Renal pelvis (tissue), 1 donor: ENCODE measurements at regions not wholly inside any gene's neighbourhood (a gene's known extent, or its start where the extent isn't known, plus 50 kb on each side); places are given as distances from the start of the nearest gene placed in this dataset.

ENCODE experiments used
- DNase-seq: peaks from one replicate; pipeline ENCODE4 v3.0.0-alpha.2; 2013

DNA sequence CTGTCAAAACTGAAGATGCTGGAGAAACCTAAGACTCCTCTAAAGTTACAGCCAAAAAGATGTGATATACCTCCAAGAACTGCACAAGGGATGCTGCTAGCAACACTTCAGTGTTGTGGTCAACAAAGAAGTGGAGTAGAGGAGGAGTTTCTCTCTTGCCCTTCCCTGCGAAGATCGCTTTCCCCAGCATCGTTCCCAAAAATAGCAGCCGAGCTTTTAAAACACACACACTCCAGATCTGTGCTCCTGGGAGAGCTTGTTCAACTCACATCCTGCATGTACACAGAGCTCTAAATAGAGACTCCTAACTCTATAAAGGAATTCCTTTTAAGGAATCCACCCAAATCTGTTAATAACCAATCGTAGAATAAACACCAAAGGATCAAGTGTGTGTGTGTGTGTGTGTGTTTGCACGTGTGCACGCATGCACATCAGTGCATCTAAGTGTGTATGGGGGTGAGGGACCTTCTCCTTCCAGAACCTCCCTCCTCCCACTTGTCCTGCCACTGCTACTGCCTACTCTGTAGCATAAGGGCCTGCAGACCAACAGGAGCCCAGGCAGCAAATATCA lies 58.5 kb downstream of the PSMG1 start:
- DNase-seq, result no peak

DNA sequence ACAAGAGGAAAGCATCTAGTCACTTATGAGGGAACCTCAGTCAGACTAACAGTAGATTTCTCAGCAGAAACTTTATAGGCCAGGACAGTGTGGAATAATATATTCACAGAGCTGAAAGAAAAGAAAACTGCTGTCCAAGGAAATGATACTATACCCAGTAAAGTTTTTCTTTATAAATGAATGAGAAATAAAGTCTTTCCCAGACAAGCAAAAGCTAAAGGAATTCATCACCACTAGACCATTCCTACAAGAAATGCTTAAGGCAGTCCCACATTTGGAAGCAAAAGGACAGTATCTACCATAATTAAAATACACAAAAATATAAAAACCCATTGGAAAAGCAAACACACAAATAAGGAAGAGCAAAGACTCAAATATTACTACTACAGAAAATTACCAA lies 59.9 kb downstream of the PSMG1 start:
- DNase-seq, result no peak

DNA sequence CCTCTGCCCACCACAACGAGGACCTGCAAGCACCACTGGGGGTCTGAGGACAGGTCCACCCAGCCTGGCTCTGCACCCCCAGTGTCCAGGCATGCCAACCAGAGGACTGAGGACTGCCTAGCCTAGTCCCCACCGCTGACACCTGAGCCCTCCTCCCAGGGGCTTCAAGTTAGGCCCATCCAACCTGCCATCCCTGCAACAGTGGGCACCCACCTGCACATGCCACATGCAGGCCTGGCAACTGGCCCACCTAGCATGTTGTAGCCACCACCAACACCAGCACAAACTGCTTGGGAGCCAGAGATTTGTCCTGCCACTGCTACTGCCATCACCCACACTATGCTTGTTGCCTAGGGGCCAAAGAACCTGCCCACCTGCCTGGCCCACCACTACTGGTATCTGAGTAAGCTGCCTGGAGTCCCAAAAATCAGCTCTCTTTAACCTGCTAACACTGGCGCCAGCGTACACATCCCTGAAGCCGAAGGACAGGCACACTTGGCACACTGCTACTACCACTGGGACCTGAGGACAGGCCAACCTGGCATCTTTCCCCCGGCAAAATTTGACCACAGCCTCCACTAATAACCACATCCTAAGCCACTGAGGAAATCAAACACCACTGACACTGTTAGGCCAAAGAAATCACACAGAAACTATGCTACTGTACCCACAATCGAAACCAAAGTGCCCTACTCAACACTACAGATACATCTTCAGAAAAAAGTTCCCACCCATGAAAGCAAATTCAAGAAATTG lies 61.5 kb downstream of the PSMG1 start:
- no peak for DNase-seq

DNA sequence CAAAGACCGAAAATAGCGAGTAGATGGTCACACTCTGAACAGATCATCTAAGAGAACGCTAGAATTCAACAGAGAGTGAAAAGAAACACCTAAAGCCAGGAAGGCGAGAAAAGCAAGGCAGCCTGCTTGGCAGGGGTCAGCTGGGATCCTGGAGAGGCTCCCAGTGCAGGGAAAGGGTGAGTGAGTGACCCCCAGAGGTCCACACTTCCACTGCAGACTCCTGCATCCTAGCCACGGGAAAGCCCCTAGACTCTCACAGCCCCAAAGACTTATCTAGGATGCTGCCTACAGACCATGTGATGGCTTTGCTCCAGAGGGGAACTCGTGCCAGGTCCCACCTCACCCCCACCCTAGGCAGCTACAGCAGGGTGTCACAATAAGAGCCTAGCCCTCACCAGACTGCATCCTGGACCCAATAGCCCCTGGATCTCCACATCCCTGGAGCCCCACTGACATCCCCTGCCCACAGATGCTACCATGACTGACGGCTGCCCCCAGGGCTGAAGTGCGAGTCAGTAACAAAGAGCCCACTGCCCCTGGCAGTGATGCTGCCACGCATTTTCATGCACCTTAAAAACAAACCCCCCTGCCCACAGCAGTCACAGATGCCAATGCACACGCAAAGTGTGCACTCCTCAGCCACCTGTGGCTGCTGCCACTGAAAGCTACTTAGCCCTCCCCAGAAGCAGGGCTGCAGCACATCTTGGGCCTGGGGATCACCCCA lies 62.2 kb downstream of the PSMG1 start:
- no peak for DNase-seq

DNA sequence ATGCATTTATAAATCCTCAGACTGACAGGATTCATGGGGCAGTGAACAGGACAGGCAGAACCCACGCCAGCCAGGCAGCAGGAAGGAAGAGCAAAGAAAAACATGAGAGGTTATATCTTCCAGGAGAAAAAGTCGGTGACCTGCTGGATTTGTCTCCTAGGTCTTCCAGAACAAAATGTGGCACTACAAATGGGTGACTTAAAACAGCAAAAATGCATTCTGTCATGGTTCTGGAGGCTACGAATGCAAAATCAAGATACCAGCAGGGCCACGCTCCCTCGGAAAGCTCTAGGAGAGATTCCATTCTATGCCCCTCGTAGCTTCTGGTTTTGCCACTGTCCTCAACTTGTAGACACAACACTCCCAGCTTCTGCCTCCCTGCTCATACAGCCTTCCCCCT lies 63.4 kb downstream of the PSMG1 start:
- no peak for DNase-seq

DNA sequence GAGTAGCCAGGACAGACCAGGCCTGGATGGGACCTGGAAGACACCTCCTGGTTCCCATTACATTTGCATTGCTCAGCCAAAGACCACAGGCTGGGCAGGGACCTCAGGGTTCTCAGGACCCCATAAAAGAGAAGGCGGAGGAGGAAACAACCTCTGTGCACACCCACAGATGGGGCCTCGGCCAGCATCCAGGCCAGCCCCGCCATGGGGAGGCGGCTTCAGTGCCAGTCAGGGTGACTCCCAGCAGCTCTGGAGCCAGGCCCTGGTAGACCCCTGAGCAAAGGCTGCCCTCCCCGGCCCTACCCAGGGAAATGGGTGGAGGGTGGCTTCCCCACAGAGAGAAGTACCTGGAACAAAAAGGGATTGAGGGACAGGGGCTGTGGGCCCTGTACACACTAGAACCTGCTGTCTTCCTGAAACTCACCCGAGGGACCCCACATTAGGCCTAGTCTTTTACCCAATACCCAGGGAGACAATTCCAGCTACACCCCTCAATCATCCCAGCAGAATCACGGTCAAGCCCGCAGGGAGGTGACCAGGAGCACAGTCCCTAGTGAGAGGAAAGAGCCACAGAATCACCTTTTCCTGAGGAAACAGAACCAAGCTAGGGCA lies 64.5 kb downstream of the PSMG1 start:
- DNase-seq, result no peak

DNA sequence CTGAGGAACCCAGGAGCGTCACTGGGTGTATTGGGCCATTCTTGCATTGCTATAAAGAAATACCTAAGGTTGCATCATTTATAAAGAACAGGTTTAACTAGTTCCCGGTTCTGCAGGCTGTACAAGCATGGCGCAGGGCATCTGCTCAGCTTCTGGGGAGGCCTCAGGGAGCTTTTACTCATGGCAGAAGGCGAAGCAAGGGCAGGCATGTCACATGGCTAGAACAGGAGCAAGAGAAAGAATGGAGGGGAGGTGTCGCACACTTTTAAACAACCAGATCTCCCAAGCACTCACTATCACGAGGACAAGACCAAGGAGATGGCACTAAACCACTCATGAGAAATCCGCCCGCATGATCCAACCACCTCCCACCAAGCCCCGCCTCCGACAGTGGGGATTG lies 65.2 kb downstream of the PSMG1 start:
- no peak for DNase-seq

DNA sequence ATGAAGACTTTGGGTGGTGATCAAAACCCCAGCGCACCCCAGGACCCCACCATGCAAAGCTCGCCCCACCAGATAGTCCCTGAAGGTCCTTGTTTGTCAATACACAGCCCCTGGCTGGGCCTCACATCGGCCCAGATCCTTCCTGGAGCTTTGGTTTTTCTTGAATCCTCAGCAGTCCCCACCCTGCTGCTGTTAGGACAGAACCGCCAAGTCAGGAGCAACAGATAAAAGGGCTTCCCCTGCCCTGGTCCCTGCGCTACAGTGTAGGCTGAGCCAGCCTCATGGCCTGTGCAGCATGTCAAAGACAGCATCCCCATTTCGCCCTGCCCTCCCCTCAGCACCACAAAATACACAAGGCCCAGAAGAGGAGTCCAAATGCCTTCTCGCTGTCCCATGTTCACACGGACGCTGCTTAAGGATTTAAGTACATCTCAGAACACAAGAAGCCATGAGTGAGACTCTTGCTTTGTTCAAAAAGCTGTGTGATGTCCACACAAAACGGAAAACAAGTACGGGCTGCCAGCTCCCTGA lies 65.7 kb downstream of the PSMG1 start:
- no peak for DNase-seq

DNA sequence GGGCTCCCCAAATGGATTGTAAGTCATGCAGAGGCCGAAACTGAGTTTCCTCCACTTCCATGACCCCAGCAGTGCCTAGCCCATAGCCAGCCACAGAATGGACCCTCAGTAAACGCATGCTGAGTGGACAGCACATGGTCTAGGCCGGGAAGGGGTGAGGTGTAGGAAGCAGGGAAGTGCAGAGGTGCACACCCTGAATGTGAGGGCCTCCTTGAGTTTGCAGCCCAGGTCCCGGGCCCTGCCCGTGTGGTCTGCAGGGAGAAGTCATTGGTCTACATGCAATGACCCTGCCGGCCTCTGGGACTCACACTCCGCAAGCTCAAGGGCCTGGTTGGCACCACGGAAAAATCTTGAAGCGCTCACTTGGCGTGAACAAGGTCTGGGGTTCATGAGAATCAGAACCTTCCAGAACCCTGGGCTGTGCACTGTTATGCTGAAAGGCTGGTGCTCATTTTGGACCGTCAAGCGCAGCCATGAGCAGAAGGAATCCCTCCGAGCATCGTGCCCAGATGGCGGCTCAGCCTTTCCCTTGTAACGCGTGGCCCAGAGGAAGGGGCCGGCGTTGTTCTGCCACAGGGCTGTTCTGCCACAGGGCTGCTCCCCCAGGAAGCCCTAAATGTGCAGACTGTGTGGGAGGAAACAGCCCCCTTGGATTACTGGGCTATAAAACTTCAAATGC lies 66.4 kb downstream of the PSMG1 start:
- DNase-seq, result no peak

DNA sequence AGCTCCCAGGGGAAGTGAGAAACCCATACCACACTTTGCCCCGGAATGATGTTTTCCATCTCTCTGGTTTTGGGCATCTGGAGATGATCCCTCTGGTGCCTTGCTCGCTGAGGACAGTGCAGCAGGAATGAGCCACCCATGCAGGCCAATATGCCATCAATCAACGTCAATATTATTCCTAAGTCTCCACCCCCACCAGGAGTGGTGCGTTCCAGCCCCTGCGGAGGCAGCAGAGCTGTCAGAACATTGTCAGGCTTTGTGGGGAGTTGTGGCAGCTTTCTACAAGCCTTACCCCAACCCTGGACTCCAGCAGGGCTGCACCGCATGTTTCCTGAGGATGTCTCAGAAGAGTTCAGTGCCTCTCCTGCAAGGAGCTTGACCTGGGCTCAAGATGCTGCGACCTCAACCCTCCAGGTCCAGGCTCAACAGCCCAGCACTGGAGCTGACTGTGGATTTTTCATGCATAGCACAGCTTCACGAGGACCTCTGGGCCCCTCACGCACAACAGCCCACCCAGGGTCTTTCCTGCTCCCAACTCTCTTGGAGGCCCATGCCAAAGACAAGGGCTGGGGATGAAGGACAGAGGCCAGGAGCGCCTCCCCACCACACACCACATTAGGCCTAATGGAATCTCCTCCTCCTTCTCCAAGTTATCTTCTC lies 67.5 kb downstream of the PSMG1 start:
- DNase-seq, result no peak

DNA sequence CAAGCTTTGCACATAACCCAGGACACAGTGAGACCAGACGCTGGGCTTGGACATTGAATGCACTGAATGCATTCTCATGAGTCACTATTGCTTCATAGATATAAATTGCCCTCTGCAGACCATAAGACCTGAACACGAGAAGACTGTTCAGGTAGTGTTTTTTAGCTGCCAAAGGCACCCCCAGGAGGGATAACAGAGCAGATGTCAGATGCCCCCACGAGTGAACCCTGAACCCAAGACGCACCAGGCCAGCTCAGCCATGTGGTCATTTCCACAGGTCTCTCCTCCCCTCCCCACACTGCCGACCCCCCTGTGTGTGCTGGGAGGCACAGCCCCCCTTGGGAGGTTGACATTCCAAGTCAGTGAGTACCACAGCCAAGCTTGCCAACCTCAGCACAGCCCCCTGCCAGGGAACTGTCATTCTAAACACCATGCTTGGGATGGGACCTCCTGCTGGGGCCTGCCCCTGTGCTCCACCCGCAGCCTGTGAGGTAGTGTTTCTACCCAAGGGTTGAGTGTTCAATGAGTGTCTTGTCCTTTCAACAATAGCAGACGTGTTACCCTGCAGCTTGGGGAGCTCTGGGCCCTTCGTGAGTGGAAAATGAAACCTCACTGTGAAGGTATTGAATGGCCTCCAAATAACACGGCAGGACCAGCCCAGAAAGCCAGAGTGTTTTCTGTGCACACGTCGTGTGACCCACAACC lies 68.2 kb downstream of the PSMG1 start:
- no peak for DNase-seq

DNA sequence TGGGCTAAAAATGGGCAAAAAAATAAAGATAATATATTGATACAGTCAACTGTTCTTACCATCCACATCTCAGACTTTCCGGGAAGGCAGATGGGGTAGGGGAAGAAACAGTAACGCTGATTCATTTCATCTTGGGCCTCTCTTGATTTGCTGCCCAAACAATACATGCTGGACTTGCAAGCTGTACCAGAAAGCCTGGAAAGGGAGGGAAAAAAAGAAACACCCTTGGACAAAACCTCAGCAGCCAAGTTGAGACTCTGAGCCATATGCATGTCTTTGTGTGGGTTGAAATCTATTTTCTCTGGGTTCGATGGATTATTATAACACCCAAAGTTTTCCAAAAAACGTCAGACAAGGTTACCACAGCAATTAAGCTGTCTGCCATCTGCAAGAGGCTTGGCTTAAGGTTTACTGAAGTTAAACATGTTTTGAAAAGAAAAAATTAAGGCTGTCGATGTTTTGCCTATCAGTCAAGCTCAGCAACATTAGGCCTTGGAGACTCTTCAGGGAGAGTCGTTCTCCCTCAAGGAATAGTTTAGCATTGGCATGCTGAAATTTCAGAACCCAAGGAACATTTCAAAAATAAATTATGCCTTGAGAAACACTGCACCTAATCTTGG lies 71.2 kb downstream of the PSMG1 start:
- DNase-seq, result no peak

DNA sequence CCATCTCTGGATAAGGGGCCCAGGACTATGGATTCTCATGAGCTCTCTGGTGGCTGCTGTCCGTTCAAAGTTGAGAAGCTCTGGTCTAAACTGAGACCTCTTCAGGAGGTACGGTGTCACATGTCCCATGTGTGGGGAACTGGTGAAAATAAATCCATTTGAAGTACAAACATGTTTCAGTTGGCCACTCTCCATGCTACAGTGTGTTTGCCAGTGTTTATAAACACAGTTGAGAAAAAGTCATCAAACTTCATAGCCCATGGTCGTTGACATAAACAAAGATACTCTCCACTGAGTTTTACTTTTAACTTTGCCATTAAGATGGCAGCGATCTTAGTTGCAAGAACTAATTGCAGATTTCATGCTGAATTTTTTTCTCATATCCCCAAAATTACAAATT lies 72.8 kb downstream of the PSMG1 start:
- DNase-seq, result no peak

DNA sequence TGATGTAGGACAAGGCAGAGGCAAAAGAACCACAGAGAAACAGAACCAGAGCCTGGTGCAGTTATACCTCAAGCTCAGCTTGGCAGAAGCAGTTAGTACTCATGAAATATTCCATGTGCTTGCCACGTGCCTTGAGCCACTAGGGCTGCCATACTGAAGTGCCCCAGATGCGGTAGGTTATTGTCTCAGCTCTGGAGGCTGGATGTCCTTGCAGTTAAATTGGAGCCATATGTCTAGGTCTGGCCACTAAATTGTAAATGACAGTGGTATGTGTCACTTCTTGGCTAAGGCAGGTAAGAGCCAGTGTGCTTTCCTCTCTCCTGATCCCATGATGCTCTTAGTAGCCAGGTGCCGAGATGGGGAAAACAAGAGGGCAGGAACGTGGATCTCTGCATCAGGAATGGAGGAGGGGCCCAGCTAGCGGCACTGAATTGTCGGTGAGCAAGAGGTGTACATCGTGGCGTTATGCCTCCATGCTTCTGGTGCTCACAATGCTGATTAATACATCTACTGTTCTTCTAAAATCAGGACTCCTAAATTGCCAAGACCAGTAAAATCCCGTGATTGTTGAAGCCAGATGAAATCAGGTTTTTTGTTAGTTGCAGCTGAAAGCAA lies 73.5 kb downstream of the PSMG1 start:
- no peak for DNase-seq

DNA sequence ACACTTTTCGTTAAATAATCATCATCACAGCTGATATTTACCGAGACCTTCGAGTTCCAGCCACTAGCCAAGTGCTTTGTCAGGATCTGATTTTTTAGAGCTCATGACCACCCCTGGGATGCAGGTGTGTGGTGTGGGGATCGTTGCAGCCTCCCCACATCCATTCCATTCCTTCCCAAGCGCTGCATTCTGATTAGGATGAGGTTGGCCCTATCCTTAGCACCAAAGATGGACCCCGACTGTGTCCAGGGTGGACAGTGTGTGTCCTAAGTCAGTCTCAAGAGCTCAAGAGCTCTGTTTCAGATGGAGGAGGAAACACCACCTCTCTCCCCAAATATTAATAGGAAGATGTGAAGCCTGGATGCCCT lies 74.1 kb downstream of the PSMG1 start:
- no peak for DNase-seq

DNA sequence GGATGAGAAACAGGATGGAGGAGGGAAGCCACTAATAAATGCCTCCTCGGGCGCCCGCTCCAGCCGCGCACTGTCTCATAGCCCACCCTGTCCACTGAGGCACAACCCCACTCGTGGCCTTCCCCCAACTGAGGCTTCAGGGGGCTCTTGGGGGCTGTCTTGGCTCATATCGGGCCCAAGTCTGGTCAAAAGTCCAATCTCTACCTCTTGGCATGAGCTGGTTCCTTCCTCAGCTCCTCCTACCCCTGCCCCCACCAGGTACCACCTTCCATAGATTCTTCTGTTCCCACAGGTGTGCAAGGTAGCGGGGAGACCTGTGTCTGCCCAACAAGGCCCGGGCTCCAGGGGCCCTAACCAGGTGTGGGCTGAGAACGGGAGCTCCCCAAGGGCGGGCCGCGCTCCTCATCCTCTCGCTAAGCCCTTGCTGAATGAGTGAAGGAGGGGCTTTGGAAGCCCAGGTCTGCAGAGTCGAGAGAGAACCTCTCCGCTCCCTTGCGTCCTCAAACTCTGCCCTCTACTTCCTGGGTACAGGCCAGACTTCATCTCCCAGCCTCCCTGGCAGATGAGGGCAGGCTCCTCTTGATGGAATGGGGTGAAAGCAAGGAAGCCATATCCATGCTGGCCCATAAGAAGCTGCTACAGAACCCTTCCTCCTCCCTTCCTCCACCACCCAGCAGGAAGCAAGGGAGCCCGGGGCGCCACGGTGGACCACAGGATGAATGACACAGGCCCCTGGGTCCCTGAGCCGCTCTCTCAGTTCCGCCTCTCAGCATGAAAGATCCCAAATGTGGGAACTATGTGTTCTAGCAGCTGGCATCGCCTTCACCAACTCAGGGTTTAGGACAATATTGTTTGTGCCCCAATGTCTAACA lies 74.7 kb downstream of the PSMG1 start:
- no peak for DNase-seq

DNA sequence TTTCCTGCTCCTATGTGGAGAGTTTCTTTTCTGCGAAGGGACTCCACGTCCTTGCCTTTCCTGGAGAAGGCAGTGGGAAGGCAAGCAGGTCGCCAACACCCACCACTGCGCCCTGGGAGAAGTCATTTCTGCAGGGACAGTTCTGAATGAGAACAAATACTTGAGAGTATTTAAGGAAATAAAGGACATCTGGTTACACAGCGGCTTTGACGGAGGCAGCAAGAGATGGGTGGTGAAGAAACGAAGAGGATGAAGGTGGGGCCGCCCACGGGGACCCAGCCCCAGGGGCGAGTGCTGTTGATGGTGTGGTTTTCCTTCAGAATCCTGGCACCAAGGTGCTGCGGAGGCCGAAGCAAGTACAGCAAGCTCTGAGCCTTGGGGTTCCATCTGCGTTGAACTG lies 75.5 kb downstream of the PSMG1 start:
- DNase-seq, result no peak

DNA sequence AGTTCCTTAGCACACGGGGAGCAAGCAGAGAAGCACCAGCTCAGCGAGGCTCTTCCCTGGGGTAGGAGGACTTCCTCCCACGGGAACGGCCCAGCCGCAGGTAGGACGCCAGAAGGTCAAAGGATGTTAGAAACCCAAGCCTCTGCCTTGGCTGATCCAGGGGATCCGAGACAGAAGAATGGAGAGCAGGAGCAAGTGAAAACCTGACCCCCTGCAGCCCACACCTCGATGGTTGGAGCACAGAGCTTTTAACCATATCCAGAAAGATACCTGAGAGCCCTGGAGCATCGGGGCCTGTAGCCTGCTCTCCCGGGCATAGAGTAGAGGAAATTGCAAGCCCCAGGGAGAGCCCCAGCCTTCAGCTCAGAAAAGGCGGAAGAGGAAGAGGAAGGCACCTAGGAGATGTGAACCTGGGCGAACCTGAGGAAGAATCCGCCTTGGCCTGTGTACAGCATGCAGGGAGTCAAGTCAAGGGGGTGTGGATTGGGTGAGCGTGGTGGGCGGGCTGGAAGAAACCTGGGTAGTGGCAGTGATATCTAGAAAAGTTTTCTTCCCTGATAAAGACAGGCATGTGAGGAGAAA lies 76.3 kb downstream of the PSMG1 start:
- DNase-seq, result no peak

DNA sequence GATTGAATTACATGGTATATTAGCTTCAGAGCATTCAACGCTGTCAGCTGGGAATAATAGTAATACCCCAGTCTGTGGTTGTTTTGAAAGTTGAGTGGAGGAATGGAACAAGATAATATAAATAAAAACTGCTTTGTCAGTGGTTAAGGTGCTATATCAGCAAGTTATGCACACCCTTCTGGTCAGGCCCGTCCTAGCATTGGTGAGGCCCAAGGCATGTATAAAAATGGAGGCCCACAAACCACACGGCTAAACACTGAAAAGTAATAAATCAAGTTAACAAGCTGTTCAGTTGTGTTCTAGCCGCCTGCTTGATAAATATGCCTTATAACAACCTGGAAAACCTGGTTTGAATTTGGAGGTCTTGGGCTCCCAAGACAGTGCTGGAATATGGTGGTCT lies 77.4 kb downstream of the PSMG1 start:
- no peak for DNase-seq
